IMR-90 (cell line): ENCODE measurements at regions not wholly inside any gene's neighbourhood (a gene's known extent, or its start where the extent isn't known, plus 50 kb on each side); places are given as distances from the start of the nearest gene placed in this dataset.

ENCODE experiments used
- CEBPB ChIP-seq: IDR thresholded peaks from 2 replicates; pipeline ENCODE4 v1.6.1; 2012; ENCODE audit warnings: low read depth, low read length, improper control_type of control experiment
- CTCF ChIP-seq: conservative IDR thresholded peaks from 2 replicates; pipeline ENCODE4 v1.5.1; 2012; ENCODE audit warnings: mild to moderate bottlenecking, low read depth, low read length, improper control_type of control experiment
- ELK1 ChIP-seq: fragments of 150-350 bp; IDR thresholded peaks from 2 replicates; pipeline ENCODE4 v1.6.1; 2016; ENCODE audit warnings: low read depth, mild to moderate bottlenecking, low read length, moderate library complexity, borderline replicate concordance
- MAZ ChIP-seq: IDR thresholded peaks from 2 replicates; pipeline ENCODE4 v1.6.1; 2012; ENCODE audit warnings: low read depth, mild to moderate bottlenecking, low read length, improper control_type of control experiment, moderate library complexity, borderline replicate concordance
- NFE2L2 ChIP-seq: fragments of 150-350 bp; IDR thresholded peaks from 2 replicates; pipeline ENCODE4 v1.6.1; 2016; ENCODE audit warnings: low read depth, mild to moderate bottlenecking, low read length
- POLR2A ChIP-seq: IDR thresholded peaks from 2 replicates; pipeline ENCODE4 v1.6.1; 2012; ENCODE audit warnings: mild to moderate bottlenecking, low read depth, low read length
- RAD21 ChIP-seq: IDR thresholded peaks from 2 replicates; pipeline ENCODE4 v1.6.1; 2012; ENCODE audit warnings: low read length, improper control_type of control experiment
- SMC3 ChIP-seq: fragments of 150-350 bp; IDR thresholded peaks from 2 replicates; pipeline ENCODE4 v1.6.1; 2016; ENCODE audit warnings: low read depth, mild to moderate bottlenecking, antibody characterized with exemption, low read length, moderate library complexity
- USF2 ChIP-seq: fragments of 150-350 bp; IDR thresholded peaks from 2 replicates; pipeline ENCODE4 v1.6.1; 2017; ENCODE audit warnings: mild to moderate bottlenecking, antibody characterized with exemption, low read length, low read depth

GRCh38 chr1:10901091-10901890, 104.8 kb upstream of the CASZ1 start:
- TF ChIP-seq CTCF (no peak), NFE2L2 (no peak), ELK1 (no peak), POLR2A (no peak), USF2 (no peak), RAD21 (no peak), MAZ (no peak), SMC3 (no peak), CEBPB (no peak)
